H1 (cell line): ENCODE measurements at regions not wholly inside any gene's neighbourhood (a gene's known extent, or its start where the extent isn't known, plus 50 kb on each side); places are given as distances from the start of the nearest gene placed in this dataset.

Experiments used
- CTCF ChIA-PET: fragments of 300-600 bp; sonication (Branson Sonifier 250); formaldehyde crosslinking; loops from one replicate; lab custom pipeline; 2021; ENCODE audit not compliant: partially characterized antibody; lab: Charles Lee
- POLR2A ChIA-PET: fragments of 300-600 bp; sonication (Branson Sonifier 250); formaldehyde crosslinking; loops from one replicate; lab custom pipeline; 2021; ENCODE audit warnings: inconsistent platforms; ENCODE audit not compliant: partially characterized antibody; lab: Charles Lee
- DNase-seq, 2 experiments: peaks; one replicate each; pipeline versions ENCODE4 v3.0.0 to v3.0.0-alpha.2; 2010 to 2022; ENCODE audit warnings: low spot score in 2 of 2, low read depth in 1 of 2, mixed read lengths in 1 of 2
- FAIRE-seq: peaks from 2 replicates; lab custom pipeline; 2011; peaks lifted over from hg19 to GRCh38; lab: Jason Lieb, UNC
- H2AFZ ChIP-seq: 2 replicates; pipeline ENCODE4 v1.8.1; 2012; ENCODE audit warnings: low read length, inconsistent platforms
- H2AK5ac ChIP-seq: 2 replicates; pipeline ENCODE4 v1.6.1; 2013; ENCODE audit warnings: low read depth, low read length
- H2BK120ac ChIP-seq: replicated peaks from 2 replicates; pipeline ENCODE3; 2013; ENCODE audit warnings: low read depth, low read length, inconsistent platforms
- H2BK12ac ChIP-seq: 2 replicates; pipeline ENCODE4 v1.6.1; 2013; ENCODE audit warnings: low read depth, low read length
- H2BK15ac ChIP-seq: 2 replicates; pipeline ENCODE4 v1.6.1; 2013; ENCODE audit warnings: low read length
- H2BK20ac ChIP-seq: 2 replicates; pipeline ENCODE4 v1.6.1; 2013; ENCODE audit warnings: low read length
- H2BK5ac ChIP-seq: 2 replicates; pipeline ENCODE4 v1.6.1; 2013; ENCODE audit warnings: low read depth, low read length
- H3K14ac ChIP-seq: 2 replicates; pipeline ENCODE4 v1.6.1; 2013; ENCODE audit warnings: inconsistent platforms; ENCODE audit not compliant: insufficient read length
- H3K18ac ChIP-seq: 2 replicates; pipeline ENCODE4 v1.6.1; 2013; ENCODE audit warnings: low read length; ENCODE audit errors: extremely low read depth
- H3K23ac ChIP-seq: 2 replicates; pipeline ENCODE4 v1.6.1; 2013; ENCODE audit warnings: inconsistent platforms; ENCODE audit not compliant: insufficient read length
- H3K23me2 ChIP-seq: 2 replicates; pipeline ENCODE4 v1.6.1; 2013; ENCODE audit warnings: low read depth, low read length
- H3K27ac ChIP-seq: 2 replicates; pipeline ENCODE4 v1.6.1; 2011; ENCODE audit warnings: low read depth, low read length, inconsistent platforms
- H3K27me3 ChIP-seq, 4 experiments: replicated peaks in 1 of 4; 1 replicate in 1 of 4; 2 replicates in 3 of 4; pipeline versions ENCODE4 v1.6.1 to v1.8.1; 2011 to 2013; ENCODE audit warnings: low read length in 3 of 4, mild to moderate bottlenecking in 3 of 4, inconsistent platforms in 2 of 4, mixed read lengths in 2 of 4, moderate library complexity in 1 of 4; ENCODE audit not compliant: control insufficient read depth in 3 of 4, insufficient read depth in 3 of 4; ENCODE audit errors: extremely low read depth in 1 of 4
- H3K36me3 ChIP-seq, 4 experiments: 2 replicates each; pipeline versions ENCODE4 v1.6.1 to v1.8.1; 2011 to 2013; ENCODE audit warnings: mild to moderate bottlenecking in 4 of 4, low read length in 3 of 4, moderate library complexity in 2 of 4, control low read depth in 1 of 4, inconsistent platforms in 1 of 4; ENCODE audit not compliant: insufficient read depth in 4 of 4, control insufficient read depth in 2 of 4
- H3K4ac ChIP-seq: replicated peaks from 2 replicates; pipeline ENCODE3; 2013; ENCODE audit warnings: low read length, low read depth, mixed read lengths, inconsistent platforms; ENCODE audit not compliant: insufficient read length
- H3K4me1 ChIP-seq, 4 experiments: replicated peaks in 1 of 4; 1 replicate in 1 of 4; 2 replicates in 3 of 4; pipeline versions ENCODE4 v1.6.1 to v1.8.1; 2011 to 2013; ENCODE audit warnings: low read length in 3 of 4, inconsistent platforms in 2 of 4, mixed read lengths in 1 of 4; ENCODE audit not compliant: insufficient read depth in 4 of 4, control insufficient read depth in 3 of 4
- H3K4me2 ChIP-seq, 2 experiments: 2 replicates each; pipeline versions ENCODE4 v1.6.1 to v1.8.1; 2011 to 2013; ENCODE audit warnings: low read depth in 2 of 2, low read length in 2 of 2, control low read depth in 1 of 2, inconsistent platforms in 1 of 2, mild to moderate bottlenecking in 1 of 2; ENCODE audit not compliant: insufficient read depth in 1 of 2
- H3K4me3 ChIP-seq, 4 experiments: fragments of 200-600, 300-600 bp in 1 of 4; sonication (generic), shearing (Covaris generic), sonication (Bioruptor Twin) in 1 of 4; 2 replicates each; pipeline versions ENCODE4 v1.5.1 to v1.8.1; 2011 to 2016; ENCODE audit warnings: low read length in 4 of 4, low read depth in 3 of 4, control low read depth in 2 of 4, inconsistent platforms in 2 of 4, mild to moderate bottlenecking in 2 of 4, mixed read lengths in 1 of 4, moderate library complexity in 1 of 4; ENCODE audit not compliant: insufficient read depth in 2 of 4; ENCODE audit errors: extremely low read depth in 1 of 4
- H3K56ac ChIP-seq: replicated peaks from 2 replicates; pipeline ENCODE3; 2013; ENCODE audit warnings: low read depth, mild to moderate bottlenecking, mixed read lengths, low read length, inconsistent platforms; ENCODE audit not compliant: insufficient read length
- H3K79me1 ChIP-seq: 2 replicates; pipeline ENCODE4 v1.6.1; 2013; ENCODE audit warnings: low read depth, low read length, control low read depth
- H3K79me2 ChIP-seq, 2 experiments: 2 replicates each; pipeline versions ENCODE4 v1.6.1 to v1.8.1; 2012 to 2013; ENCODE audit warnings: low read length in 2 of 2, mild to moderate bottlenecking in 2 of 2, inconsistent platforms in 1 of 2; ENCODE audit not compliant: insufficient read depth in 2 of 2, control insufficient read depth in 1 of 2
- H3K9ac ChIP-seq, 4 experiments: replicated peaks in 1 of 4; 1 replicate in 1 of 4; 2 replicates in 3 of 4; pipeline versions ENCODE4 v1.6.1 to v1.8.1; 2011 to 2013; ENCODE audit warnings: low read depth in 3 of 4, low read length in 3 of 4, control low read depth in 2 of 4, mild to moderate bottlenecking in 2 of 4, moderate library complexity in 2 of 4, inconsistent platforms in 1 of 4; ENCODE audit errors: extremely low read depth in 1 of 4
- H3K9me3 ChIP-seq, 2 experiments: 2 replicates each; pipeline versions ENCODE4 v1.6.1 to v1.8.1; 2012 to 2013; ENCODE audit warnings: mild to moderate bottlenecking in 2 of 2, moderate library complexity in 2 of 2, control low read depth in 1 of 2, inconsistent platforms in 1 of 2, low read depth in 1 of 2, low read length in 1 of 2, mixed read lengths in 1 of 2; ENCODE audit not compliant: insufficient read depth in 2 of 2
- H4K20me1 ChIP-seq, 2 experiments: replicated peaks in 1 of 2; 2 replicates each; pipeline versions ENCODE3 to v1.8.1; 2011 to 2013; ENCODE audit warnings: inconsistent platforms in 2 of 2, low read length in 2 of 2, mild to moderate bottlenecking in 1 of 2; ENCODE audit not compliant: insufficient read depth in 2 of 2, control insufficient read depth in 1 of 2
- H4K5ac ChIP-seq: 2 replicates; pipeline ENCODE4 v1.6.1; 2013; ENCODE audit warnings: low read length, low read depth, mixed read lengths, inconsistent platforms; ENCODE audit not compliant: insufficient read length
- H4K8ac ChIP-seq: 2 replicates; pipeline ENCODE4 v1.8.0; 2013; ENCODE audit warnings: mild to moderate bottlenecking, moderate library complexity, low read length, inconsistent platforms; ENCODE audit not compliant: insufficient read depth; ENCODE audit errors: extremely low read depth
- H4K91ac ChIP-seq: replicated peaks from 2 replicates; pipeline ENCODE3; 2013; ENCODE audit warnings: low read length, mixed read lengths, inconsistent platforms; ENCODE audit not compliant: insufficient read length
- EZH2 ChIP-seq: fragments of 200-600 bp; sonication (generic); IDR thresholded peaks from 2 replicates; pipeline ENCODE4 v1.7.1; 2012; ENCODE audit warnings: low read depth, mild to moderate bottlenecking, moderate library complexity, low read length, inconsistent platforms; ENCODE audit not compliant: severe bottlenecking
- FOSL1 ChIP-seq: IDR thresholded peaks from 2 replicates; pipeline ENCODE4 v1.6.1; 2011; ENCODE audit warnings: mild to moderate bottlenecking, low read depth, low read length, moderate library complexity; ENCODE audit not compliant: insufficient read depth
- GABPA ChIP-seq: IDR thresholded peaks from 2 replicates; pipeline ENCODE4 v1.6.1; 2011; ENCODE audit warnings: mild to moderate bottlenecking, low read length, moderate library complexity, borderline replicate concordance; ENCODE audit not compliant: insufficient read depth
- KDM1A ChIP-seq: fragments of 200-600, 300-600 bp; sonication (generic); IDR thresholded peaks from 2 replicates; pipeline ENCODE4 v1.7.1; 2016; ENCODE audit warnings: mild to moderate bottlenecking, low read length, borderline replicate concordance
- KDM5A ChIP-seq: fragments of 200-600 bp; IDR thresholded peaks from 2 replicates; pipeline ENCODE4 v1.7.1; 2012; ENCODE audit warnings: mild to moderate bottlenecking, low read length, inconsistent platforms, mixed read lengths
- NRF1 ChIP-seq: IDR thresholded peaks from 2 replicates; pipeline ENCODE4 v1.6.1; 2011; ENCODE audit warnings: mild to moderate bottlenecking, low read depth, low read length, improper control_type of control experiment
- POLR2A ChIP-seq, 2 experiments: IDR thresholded peaks; 1 replicate in 1 of 2; 2 replicates in 1 of 2; pipeline ENCODE4 v1.6.1; 2011; ENCODE audit warnings: low read depth in 2 of 2, low read length in 2 of 2, mild to moderate bottlenecking in 2 of 2; ENCODE audit errors: control extremely low read depth in 1 of 2
- POU5F1 ChIP-seq: IDR thresholded peaks from 2 replicates; pipeline ENCODE4 v1.6.1; 2011; ENCODE audit warnings: low read depth, mild to moderate bottlenecking, low read length, moderate library complexity
- RXRA ChIP-seq: IDR thresholded peaks from 2 replicates; pipeline ENCODE4 v1.6.1; 2011; ENCODE audit warnings: low read depth, mild to moderate bottlenecking, low read length, moderate library complexity; ENCODE audit not compliant: insufficient read depth
- SP2 ChIP-seq: IDR thresholded peaks from 2 replicates; pipeline ENCODE4 v1.6.1; 2012; ENCODE audit warnings: mild to moderate bottlenecking, low read length, inconsistent platforms
- TAF1 ChIP-seq: IDR thresholded peaks from 2 replicates; pipeline ENCODE4 v1.6.1; 2011; ENCODE audit warnings: mild to moderate bottlenecking, low read depth, low read length
- TAF7 ChIP-seq: optimal IDR thresholded peaks from 2 replicates; pipeline ENCODE3; 2011; ENCODE audit warnings: low read depth, mild to moderate bottlenecking, inconsistent platforms, low read length, moderate library complexity, borderline replicate concordance
- YY1 ChIP-seq: IDR thresholded peaks from 2 replicates; pipeline ENCODE4 v1.6.1; 2011; ENCODE audit warnings: low read depth, mild to moderate bottlenecking, low read length
- ZNF274 ChIP-seq: IDR thresholded peaks from 2 replicates; pipeline ENCODE4 v1.7.0; 2012; ENCODE audit warnings: low read length, borderline replicate concordance; ENCODE audit errors: extremely low read depth
- WGBS, 2 experiments: shearing (Covaris generic) in 1 of 2; methylation state at CpG; one replicate each; pipeline versions ENCODE4 v1.1.6 to v1.1.7; 2013 to 2015; ENCODE audit warnings: low lambda C conversion rate in 2 of 2, mixed read lengths in 2 of 2, inconsistent platforms in 1 of 2, low coverage in 1 of 2, missing lambda C conversion rate in 1 of 2; ENCODE audit not compliant: insufficient replicate concordance in 2 of 2, insufficient coverage in 1 of 2, insufficient read length in 1 of 2; ENCODE audit errors: extremely low coverage in 1 of 2, missing lambda C conversion rate in 1 of 2; 5-methylcytosine and 5-hydroxymethylcytosine counted together
- TF ChIP-seq, protein P1 (sequence below): IDR thresholded peaks from 2 replicates; pipeline ENCODE4 v1.6.1; 2011; ENCODE audit warnings: low read depth, mild to moderate bottlenecking, low read length; ENCODE audit not compliant: insufficient read depth

DNA sequence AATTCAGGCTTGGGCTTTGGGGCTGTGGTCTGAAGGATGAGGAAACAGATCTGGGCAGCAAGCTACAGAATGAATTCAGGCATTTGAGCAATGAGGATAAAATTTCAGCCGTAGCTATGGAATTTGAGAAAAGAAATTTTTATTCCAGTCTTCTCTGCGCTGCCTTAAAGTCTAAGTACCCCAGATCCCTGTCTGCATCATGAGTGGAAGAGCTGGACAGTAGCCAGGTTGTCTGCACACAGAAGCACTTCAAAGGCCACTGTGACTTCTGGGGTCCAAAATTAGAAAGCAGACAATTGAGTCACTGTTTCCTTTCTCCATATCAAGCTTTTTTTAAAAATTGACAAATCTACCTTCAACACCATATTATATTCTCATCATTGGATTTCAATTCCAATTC is 787.6 kb upstream of the GCFC2 start:
- no peak overlapping the region for H4K91ac ChIP-seq
- POLR2A ChIA-PET: no interaction called here
- no peak for TF ChIP-seq FOSL1
- TF ChIP-seq EZH2: no peak
- no peak for TF ChIP-seq YY1
- TF ChIP-seq TAF1: no peak
- TF ChIP-seq SP2: no peak
- TF ChIP-seq, protein P1, sequence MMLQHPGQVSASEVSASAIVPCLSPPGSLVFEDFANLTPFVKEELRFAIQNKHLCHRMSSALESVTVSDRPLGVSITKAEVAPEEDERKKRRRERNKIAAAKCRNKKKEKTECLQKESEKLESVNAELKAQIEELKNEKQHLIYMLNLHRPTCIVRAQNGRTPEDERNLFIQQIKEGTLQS: no peak
- no peak for TF ChIP-seq NRF1
- TF ChIP-seq RXRA: no peak
- no peak for TF ChIP-seq POLR2A (IDR thresholded peaks at IDR 0.05; ENCODE audit: control extremely low read depth in 1 of 2, low read depth in 2 of 2, low read length in 2 of 2)
- no peak for TF ChIP-seq ZNF274
- TF ChIP-seq POU5F1: no peak
- no peak for TF ChIP-seq KDM1A
- TF ChIP-seq TAF7: no peak
- TF ChIP-seq GABPA: no peak
- no peak for TF ChIP-seq KDM5A

More for the DNA sequence above, 787.6 kb upstream of the GCFC2 start:
- H3K36me3 ChIP-seq: no peaks in the 10 kb centered on the region
- peaks cover 0 to 1% (median 0%) of the 10 kb centered on the region in 4 experiments; a peak in 1 of 7 replicates for H3K27me3 ChIP-seq
- no peaks in the 10 kb centered on the region for H3K9me3 ChIP-seq
- no peak for FAIRE-seq
- H4K8ac ChIP-seq: no peak overlapping the region
- H3K23me2 ChIP-seq: no peaks in the 10 kb centered on the region
- no peak overlapping the region for H2BK5ac ChIP-seq
- no peak overlapping the region for H2BK20ac ChIP-seq
- no peak overlapping the region for H2AK5ac ChIP-seq
- DNase-seq: no peak
- peaks cover 0 to 3% (median 1%) of the 10 kb centered on the region in 4 experiments; a peak in 3 of 7 replicates for H3K4me1 ChIP-seq
- no peak overlapping the region for H2BK15ac ChIP-seq
- no peak overlapping the region for H3K9ac ChIP-seq
- H3K4me2 ChIP-seq: no peak overlapping the region
- 97% methylated on average over 2 of the region's 2 CpGs; no CpG with 5 or more reads in 1 of the 2 experiments for WGBS, 2 experiments
- H2BK12ac ChIP-seq: no peak overlapping the region
- no peaks in the 10 kb centered on the region for H3K79me2 ChIP-seq
- H3K56ac ChIP-seq: no peak overlapping the region
- no peak overlapping the region for H3K4ac ChIP-seq
- no peak overlapping the region for H3K14ac ChIP-seq
- H3K4me3 ChIP-seq: no peak overlapping the region
- no peaks in the 10 kb centered on the region for H4K20me1 ChIP-seq
- no peak overlapping the region for H2BK120ac ChIP-seq
- H3K23ac ChIP-seq: no peak overlapping the region
- H2AFZ ChIP-seq: no peak overlapping the region
- H4K5ac ChIP-seq: no peak overlapping the region
- no peaks in the 10 kb centered on the region for H3K79me1 ChIP-seq
- CTCF ChIA-PET: no interaction called here
- no peak overlapping the region for H3K27ac ChIP-seq
- H3K18ac ChIP-seq: no peak overlapping the region
